Epithelial cell of proximal tubule (primary cell): ENCODE measurements at regions not wholly inside any gene's neighbourhood (a gene's known extent, or its start where the extent isn't known, plus 50 kb on each side); places are given as distances from the start of the nearest gene placed in this dataset.

Experiments used
- DNase-seq: peaks from one replicate; pipeline ENCODE4 v3.0.0-alpha.2; 2011; ENCODE audit warnings: low read depth
- H3K4me3 ChIP-seq: 2 replicates; pipeline ENCODE4 v1.5.1; 2011; ENCODE audit warnings: low read depth, mild to moderate bottlenecking, low read length
- CTCF ChIP-seq: conservative IDR thresholded peaks from 2 replicates; pipeline ENCODE4 v1.5.1; 2012; ENCODE audit warnings: low read depth, mild to moderate bottlenecking, low read length

GRCh38 chr5:28132151-28132550, 1093.8 kb upstream of the CDH9 start:
- DNase-seq = no peak
- no peak for TF ChIP-seq CTCF
- H3K4me3 ChIP-seq = no peak overlapping the region

- no peak overlapping the region for H3K4me3 ChIP-seq
- DNase-seq = no peak
- TF ChIP-seq CTCF = no peak
Observed at GRCh38 chr5:28117691-28118090, 1079.3 kb upstream of the CDH9 start.

- DNase-seq = no peak
- no peak for TF ChIP-seq CTCF
- H3K4me3 ChIP-seq = no peak overlapping the region
Observed at GRCh38 chr5:28117273-28117672, 1078.9 kb upstream of the CDH9 start.

- no peak for DNase-seq
- no peak for TF ChIP-seq CTCF
- no peak overlapping the region for H3K4me3 ChIP-seq
Observed at GRCh38 chr5:28110781-28111180, 1072.4 kb upstream of the CDH9 start.

GRCh38 chr5:28104080-28104479, 1065.7 kb upstream of the CDH9 start:
- DNase-seq = no peak
- no peak for TF ChIP-seq CTCF
- no peak overlapping the region for H3K4me3 ChIP-seq

- TF ChIP-seq CTCF = no peak
- no peak overlapping the region for H3K4me3 ChIP-seq
- DNase-seq = no peak
Observed at GRCh38 chr5:28084069-28084468, 1045.7 kb upstream of the CDH9 start.

GRCh38 chr5:28082610-28083009, 1044.2 kb upstream of the CDH9 start:
- DNase-seq = no peak
- no peak for TF ChIP-seq CTCF
- H3K4me3 ChIP-seq = no peak overlapping the region
